ENCODE measurements at regions not wholly inside any gene's neighbourhood (a gene's known extent, or its start where the extent isn't known, plus 50 kb on each side); places are given as distances from the start of the nearest gene placed in this dataset.

DNA sequence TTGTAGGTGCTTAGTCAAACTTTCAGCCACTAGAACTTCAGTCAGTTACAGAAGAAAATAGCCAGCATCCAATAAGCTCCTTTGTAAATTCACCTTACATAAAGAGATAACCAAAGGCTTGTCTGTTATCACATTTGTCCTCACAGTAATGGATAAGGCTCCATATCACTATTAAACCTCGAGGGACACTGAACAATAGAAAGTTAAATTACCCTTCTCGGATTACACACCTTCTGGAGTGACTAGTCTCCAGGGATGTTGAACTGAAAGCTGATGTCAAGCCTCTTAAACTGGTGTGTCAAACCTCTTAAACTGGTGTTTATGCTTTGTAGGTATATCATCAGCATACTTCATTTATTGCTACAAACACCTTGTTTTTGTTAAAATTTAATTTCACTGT, 639.0 kb downstream of the CENPC start:
- no peak overlapping the region for H3K4me3 ChIP-seq (ENCODE audit: low read depth, low read length, poor library complexity, severe bottlenecking)

DNA sequence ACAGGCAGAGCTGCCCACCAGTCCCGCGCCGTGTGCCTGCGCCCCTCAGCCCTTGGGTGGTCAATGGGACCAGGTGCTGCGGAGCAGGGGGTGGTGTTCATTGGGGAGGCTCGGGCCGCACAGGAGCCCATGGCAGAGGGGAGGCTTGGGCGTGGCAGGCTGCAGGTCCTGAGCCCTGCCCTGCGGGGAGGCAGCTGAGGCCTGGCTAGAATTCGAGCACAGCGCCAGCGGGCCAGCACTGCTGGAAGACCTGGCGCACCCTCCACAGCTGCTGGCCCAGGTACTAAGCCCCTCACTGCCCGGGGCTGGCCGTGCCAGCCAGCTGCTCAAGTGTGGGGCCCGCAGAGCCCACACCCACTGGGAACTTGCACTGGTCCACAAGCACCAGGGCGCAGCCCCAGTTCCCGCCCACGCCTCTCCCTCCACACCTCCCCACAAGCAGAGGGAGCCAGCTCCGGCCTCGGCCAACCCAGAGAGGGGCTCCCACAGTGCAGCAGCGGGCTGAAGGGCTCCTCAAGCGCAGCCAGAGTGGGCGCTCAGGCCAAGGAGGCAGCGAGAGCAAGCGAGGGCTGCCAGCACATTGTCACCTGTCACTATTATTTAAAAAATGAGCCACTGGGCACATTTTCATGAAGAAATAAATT, 645.8 kb downstream of the CENPC start:
- Histone ChIP-seq H3K4me1 (ENCODE audit: insufficient read depth, low read length, poor library complexity, severe bottlenecking) (no peaks in the 10 kb centered on the region), H3K79me2 (ENCODE audit: insufficient read depth, low read depth, low read length) (no peaks in the 10 kb centered on the region), H3K9me2 (ENCODE audit: insufficient read depth, low read length) (no peaks in the 10 kb centered on the region), H2AFZ (ENCODE audit: low read length) (no peak overlapping the region), H3K4me2 (ENCODE audit: low read length) (no peak overlapping the region), H3K27ac (ENCODE audit: low read depth, low read length, poor library complexity, severe bottlenecking) (no peak overlapping the region), H3K36me3 (ENCODE audit: insufficient read depth, low read length) (no peaks in the 10 kb centered on the region), H3K9me3 (ENCODE audit: low read length) (no peaks in the 10 kb centered on the region), H4K20me1 (ENCODE audit: insufficient read depth, low read length) (no peaks in the 10 kb centered on the region), H3K4me3 (ENCODE audit: low read depth, low read length, poor library complexity, severe bottlenecking) (no peak overlapping the region)
- TF ChIP-seq EZH2phosphoT487 (IDR thresholded peaks at IDR 0.05; ENCODE audit: borderline replicate concordance, low read depth, low read length) = no peak
- TF ChIP-seq, protein P1, sequence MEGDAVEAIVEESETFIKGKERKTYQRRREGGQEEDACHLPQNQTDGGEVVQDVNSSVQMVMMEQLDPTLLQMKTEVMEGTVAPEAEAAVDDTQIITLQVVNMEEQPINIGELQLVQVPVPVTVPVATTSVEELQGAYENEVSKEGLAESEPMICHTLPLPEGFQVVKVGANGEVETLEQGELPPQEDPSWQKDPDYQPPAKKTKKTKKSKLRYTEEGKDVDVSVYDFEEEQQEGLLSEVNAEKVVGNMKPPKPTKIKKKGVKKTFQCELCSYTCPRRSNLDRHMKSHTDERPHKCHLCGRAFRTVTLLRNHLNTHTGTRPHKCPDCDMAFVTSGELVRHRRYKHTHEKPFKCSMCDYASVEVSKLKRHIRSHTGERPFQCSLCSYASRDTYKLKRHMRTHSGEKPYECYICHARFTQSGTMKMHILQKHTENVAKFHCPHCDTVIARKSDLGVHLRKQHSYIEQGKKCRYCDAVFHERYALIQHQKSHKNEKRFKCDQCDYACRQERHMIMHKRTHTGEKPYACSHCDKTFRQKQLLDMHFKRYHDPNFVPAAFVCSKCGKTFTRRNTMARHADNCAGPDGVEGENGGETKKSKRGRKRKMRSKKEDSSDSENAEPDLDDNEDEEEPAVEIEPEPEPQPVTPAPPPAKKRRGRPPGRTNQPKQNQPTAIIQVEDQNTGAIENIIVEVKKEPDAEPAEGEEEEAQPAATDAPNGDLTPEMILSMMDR (conservative IDR thresholded peaks at IDR 0.05; ENCODE audit: low read length) = no peak
- intact Hi-C loops (cut with micrococcal nuclease; ENCODE audit: unreplicated experiment) = no loop called here
- DNase-seq (ENCODE audit: low spot score) = no peak
- POLR2A ChIA-PET = no interaction called here
- BruUV-seq (replicated peaks) = no TSS peak
- CTCF ChIA-PET (ENCODE audit: unreplicated experiment) = no interaction called here

More for the DNA sequence above, 639.0 kb downstream of the CENPC start:
- no peak for DNase-seq (ENCODE audit: low spot score)
- Histone ChIP-seq H3K36me3 (ENCODE audit: insufficient read depth, low read length) (no peaks in the 10 kb centered on the region), H3K4me1 (ENCODE audit: insufficient read depth, low read length, poor library complexity, severe bottlenecking) (no peaks in the 10 kb centered on the region), H3K4me2 (ENCODE audit: low read length) (no peak overlapping the region), H3K79me2 (ENCODE audit: insufficient read depth, low read depth, low read length) (no peaks in the 10 kb centered on the region), H3K27ac (ENCODE audit: low read depth, low read length, poor library complexity, severe bottlenecking) (no peak overlapping the region), H3K9me2 (ENCODE audit: insufficient read depth, low read length) (no peaks in the 10 kb centered on the region), H3K9me3 (ENCODE audit: low read length) (no peaks in the 10 kb centered on the region), H4K20me1 (ENCODE audit: insufficient read depth, low read length) (no peaks in the 10 kb centered on the region), H2AFZ (ENCODE audit: low read length) (no peak overlapping the region)
- ChIA-PET POLR2A (no interaction called here), CTCF (ENCODE audit: unreplicated experiment) (no interaction called here)
- no TSS peak for BruUV-seq (replicated peaks)
- no peak for TF ChIP-seq EZH2phosphoT487 (IDR thresholded peaks at IDR 0.05; ENCODE audit: borderline replicate concordance, low read depth, low read length)
- intact Hi-C loops (cut with micrococcal nuclease; ENCODE audit: unreplicated experiment) = no loop called here

DNA sequence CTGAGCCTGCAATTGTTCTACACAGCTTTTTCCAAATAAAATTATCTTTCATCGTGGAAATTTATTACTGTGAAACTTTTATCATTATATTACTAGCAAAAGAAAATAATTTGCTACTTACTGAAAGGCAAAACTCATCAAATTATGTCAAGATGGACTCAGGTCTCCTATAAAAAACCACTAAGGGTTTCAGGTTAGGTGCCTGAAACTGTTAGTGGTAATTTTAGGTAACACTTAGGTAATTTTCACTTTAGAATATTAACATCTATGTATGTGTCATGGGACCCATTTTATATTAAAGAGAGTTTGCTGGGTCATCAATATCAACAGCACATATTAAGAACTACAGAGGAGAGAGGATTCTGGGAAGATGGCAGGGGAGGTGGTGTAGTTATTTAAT, 651.5 kb downstream of the CENPC start:
- Histone ChIP-seq H3K4me1 (ENCODE audit: insufficient read depth, low read length, poor library complexity, severe bottlenecking) (no peaks in the 10 kb centered on the region), H3K4me2 (ENCODE audit: low read length) (no peak overlapping the region), H2AFZ (ENCODE audit: low read length) (no peak overlapping the region), H3K36me3 (ENCODE audit: insufficient read depth, low read length) (no peaks in the 10 kb centered on the region), H3K27ac (ENCODE audit: low read depth, low read length, poor library complexity, severe bottlenecking) (no peak overlapping the region), H3K9me2 (ENCODE audit: insufficient read depth, low read length) (no peaks in the 10 kb centered on the region), H4K20me1 (ENCODE audit: insufficient read depth, low read length) (no peaks in the 10 kb centered on the region), H3K79me2 (ENCODE audit: insufficient read depth, low read depth, low read length) (no peaks in the 10 kb centered on the region), H3K9me3 (ENCODE audit: low read length) (no peaks in the 10 kb centered on the region), H3K4me3 (ENCODE audit: low read depth, low read length, poor library complexity, severe bottlenecking) (no peak overlapping the region)
- BruUV-seq (replicated peaks) = no TSS peak
- ChIA-PET CTCF (ENCODE audit: unreplicated experiment) (no interaction called here), POLR2A (no interaction called here)
- TF ChIP-seq EZH2phosphoT487 (IDR thresholded peaks at IDR 0.05; ENCODE audit: borderline replicate concordance, low read depth, low read length) = no peak
- TF ChIP-seq, protein P1 (conservative IDR thresholded peaks at IDR 0.05; ENCODE audit: low read length) = no peak
- intact Hi-C loops (cut with micrococcal nuclease; ENCODE audit: unreplicated experiment) = no loop called here
- DNase-seq (ENCODE audit: low spot score) = no peak

Data from OCI-LY7 (cell line).